ENCODE measurements at regions not wholly inside any gene's neighbourhood (a gene's known extent, or its start where the extent isn't known, plus 50 kb on each side); places are given as distances from the start of the nearest gene placed in this dataset.

GRCh38 chr11:134945993-134946392, 534.0 kb upstream of the B3GAT1 start:
- H3K4me1 ChIP-seq (ENCODE audit: control insufficient read depth in 1 of 2, insufficient read depth in 2 of 2, low read length in 2 of 2), result peaks cover 16 to 38% of the 10 kb centered on the region in 2 experiments
- H3K4me2 ChIP-seq (ENCODE audit: low read length), result peak overlapping the region; percentile 43
- ChIA-PET CTCF (no interaction called here), POLR2A (no interaction called here), RAD21 (ENCODE audit: low non-redundant PET in 1 of 2, low total read pairs in 2 of 2, uncharacterized antibody in 2 of 2, unreplicated experiment in 2 of 2) (no interaction called here)
- H3K4me3 ChIP-seq (replicated peaks in 1 of 2; ENCODE audit: low read depth in 1 of 2, low read length in 2 of 2), result no peak overlapping the region
- H3K9me2 ChIP-seq (ENCODE audit: insufficient read depth), result no peaks in the 10 kb centered on the region
- no peaks in the 10 kb centered on the region for H3K79me2 ChIP-seq (ENCODE audit: insufficient read depth, low read length)
- no peaks in the 10 kb centered on the region for H4K20me1 ChIP-seq (ENCODE audit: insufficient read depth)
- H3K27me3 ChIP-seq (ENCODE audit: insufficient read depth, low read length), result no peaks in the 10 kb centered on the region
- H3K9ac ChIP-seq (ENCODE audit: low read length), result no peak overlapping the region
- no peak overlapping the region for H2AFZ ChIP-seq (ENCODE audit: low read depth, low read length, poor library complexity, severe bottlenecking)
- 0 out of 2 replicates have a peak, but pooled peaks have one; percentile 16 for TF ChIP-seq FOSL1 (IDR thresholded peaks at IDR 0.05; ENCODE audit: low read depth)
- peak; percentile 30; the same call in 1 of the 2 replicates for TF ChIP-seq RAD21 (IDR thresholded peaks at IDR 0.05; ENCODE audit: low read depth)
- TF ChIP-seq JUND (IDR thresholded peaks at IDR 0.05), result no peak
- TF ChIP-seq SIN3A (IDR thresholded peaks at IDR 0.05; ENCODE audit: low read depth), result no peak
- no peak for DNase-seq (ENCODE audit: low read depth, low spot score)
- BruUV-seq (replicated peaks), result no TSS peak
- ATAC-seq, result peak; percentile 73
- no peaks in the 10 kb centered on the region for H3K9me3 ChIP-seq (ENCODE audit: control insufficient read depth in 1 of 2, insufficient read depth in 1 of 2, low read depth in 1 of 2, low read length in 2 of 2)
- H3K27ac ChIP-seq (ENCODE audit: low read depth, low read length), result no peak overlapping the region
- H3K36me3 ChIP-seq (ENCODE audit: control insufficient read depth in 1 of 2, insufficient read depth in 2 of 2, low read length in 2 of 2), result no peaks in the 10 kb centered on the region
- intact Hi-C loops (cut with micrococcal nuclease), result no loop called here

GRCh38 chr11:134944986-134945385, 532.9 kb upstream of the B3GAT1 start:
- BruUV-seq (replicated peaks), result no TSS peak
- CTCF ChIA-PET, result no interaction called here
- Histone ChIP-seq H4K20me1 (ENCODE audit: insufficient read depth) (no peaks in the 10 kb centered on the region), H3K9me2 (ENCODE audit: insufficient read depth) (no peaks in the 10 kb centered on the region), H3K9me3 (ENCODE audit: control insufficient read depth in 1 of 2, insufficient read depth in 1 of 2, low read depth in 1 of 2, low read length in 2 of 2) (no peaks in the 10 kb centered on the region), H3K79me2 (ENCODE audit: insufficient read depth, low read length) (no peaks in the 10 kb centered on the region), H3K4me3 (replicated peaks in 1 of 2; ENCODE audit: low read depth in 1 of 2, low read length in 2 of 2) (no peak overlapping the region), H3K36me3 (ENCODE audit: control insufficient read depth in 1 of 2, insufficient read depth in 2 of 2, low read length in 2 of 2) (no peaks in the 10 kb centered on the region), H3K4me2 (ENCODE audit: low read length) (no peak overlapping the region), H2AFZ (ENCODE audit: low read depth, low read length, poor library complexity, severe bottlenecking) (no peak overlapping the region), H3K27ac (ENCODE audit: low read depth, low read length) (no peak overlapping the region), H3K27me3 (ENCODE audit: insufficient read depth, low read length) (no peaks in the 10 kb centered on the region), H3K4me1 (ENCODE audit: control insufficient read depth in 1 of 2, insufficient read depth in 2 of 2, low read length in 2 of 2) (peaks cover 16 to 28% of the 10 kb centered on the region in 2 experiments), H3K9ac (ENCODE audit: low read length) (no peak overlapping the region)
- intact Hi-C loops (cut with micrococcal nuclease), result no loop called here
- RAD21 ChIA-PET (ENCODE audit: low non-redundant PET in 1 of 2, low total read pairs in 2 of 2, uncharacterized antibody in 2 of 2, unreplicated experiment in 2 of 2), result no interaction called here
- ATAC-seq (no peak), DNase-seq (ENCODE audit: low read depth, low spot score) (no peak)
- TF ChIP-seq YY1 (IDR thresholded peaks at IDR 0.05; ENCODE audit: extremely low read depth, insufficient replicate concordance, low read depth, low read length), result no peak
- TF ChIP-seq ELF1 (IDR thresholded peaks at IDR 0.05; ENCODE audit: borderline replicate concordance, low read depth), result no peak
- TF ChIP-seq CBX3 (IDR thresholded peaks at IDR 0.05; ENCODE audit: low read depth), result no peak
- TF ChIP-seq ZFX (IDR thresholded peaks at IDR 0.05), result no peak
- TF ChIP-seq ATF3 (IDR thresholded peaks at IDR 0.05), result no peak
- no peak for TF ChIP-seq SP1 (IDR thresholded peaks at IDR 0.05; ENCODE audit: low read depth)
- TF ChIP-seq ZNF274 (IDR thresholded peaks at IDR 0.05; ENCODE audit: low read depth, low read length), result no peak
- no peak for TF ChIP-seq JUND (IDR thresholded peaks at IDR 0.05)
- TF ChIP-seq FOSL1 (IDR thresholded peaks at IDR 0.05; ENCODE audit: low read depth), result no peak
- no peak for TF ChIP-seq POLR2AphosphoS5 (IDR thresholded peaks at IDR 0.05; ENCODE audit: low read depth, low read length)
- TF ChIP-seq EZH2phosphoT487 (IDR thresholded peaks at IDR 0.05; ENCODE audit: borderline replicate concordance), result no peak
- no peak for TF ChIP-seq TCF7L2 (IDR thresholded peaks at IDR 0.05; ENCODE audit: borderline replicate concordance, extremely low read depth, insufficient read depth, insufficient read length)
- no peak for TF ChIP-seq POLR2A (IDR thresholded peaks at IDR 0.05; ENCODE audit: borderline replicate concordance, extremely low read depth, insufficient read depth, insufficient read length)
- no peak for TF ChIP-seq CTCF (IDR thresholded peaks at IDR 0.05 in 2 of 3, conservative IDR thresholded peaks at IDR 0.05 in 1 of 3; ENCODE audit: borderline replicate concordance in 1 of 3, insufficient read depth in 1 of 3, low read depth in 2 of 3, low read length in 2 of 3)
- TF ChIP-seq MAX (IDR thresholded peaks at IDR 0.05), result no peak
- TF ChIP-seq CEBPB (IDR thresholded peaks at IDR 0.05; ENCODE audit: low read depth), result no peak
- TF ChIP-seq EGR1 (IDR thresholded peaks at IDR 0.05; ENCODE audit: low read depth), result no peak
- TF ChIP-seq SIN3A (IDR thresholded peaks at IDR 0.05; ENCODE audit: low read depth), result no peak
- POLR2A ChIA-PET, result no interaction called here

All from HCT116 (cell line).